GM18511 (cell line): ENCODE measurements at regions not wholly inside any gene's neighbourhood (a gene's known extent, or its start where the extent isn't known, plus 50 kb on each side); places are given as distances from the start of the nearest gene placed in this dataset.

Experiments
- ATAC-seq: cut with Tn5 transposase; IDR thresholded peaks from one replicate; pipeline ENCODE4 v1.9.1; 2021; ENCODE audit warnings: mild to moderate bottlenecking, moderate library complexity; ENCODE audit not compliant: unreplicated experiment

DNA sequence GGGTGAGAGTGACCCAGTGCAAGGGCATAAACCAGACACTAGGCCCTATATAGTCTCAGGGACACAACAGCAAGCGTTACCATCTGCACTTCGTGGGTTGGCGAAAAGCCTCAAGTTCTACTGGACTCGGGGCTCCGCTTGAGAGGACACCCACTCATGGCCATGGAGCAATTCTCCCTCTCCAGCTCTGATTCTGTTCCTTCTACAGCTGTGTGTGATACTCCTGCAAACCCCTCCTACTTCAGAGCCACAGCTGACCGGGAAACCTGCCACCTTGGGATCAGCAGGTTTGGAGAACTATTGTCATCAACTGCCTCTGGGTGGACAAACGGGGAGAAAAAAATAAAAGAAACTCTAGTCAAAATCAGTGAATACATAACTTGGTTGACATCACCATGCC is 306.9 kb downstream of the FGFR2 start:
- ATAC-seq: no peak

DNA sequence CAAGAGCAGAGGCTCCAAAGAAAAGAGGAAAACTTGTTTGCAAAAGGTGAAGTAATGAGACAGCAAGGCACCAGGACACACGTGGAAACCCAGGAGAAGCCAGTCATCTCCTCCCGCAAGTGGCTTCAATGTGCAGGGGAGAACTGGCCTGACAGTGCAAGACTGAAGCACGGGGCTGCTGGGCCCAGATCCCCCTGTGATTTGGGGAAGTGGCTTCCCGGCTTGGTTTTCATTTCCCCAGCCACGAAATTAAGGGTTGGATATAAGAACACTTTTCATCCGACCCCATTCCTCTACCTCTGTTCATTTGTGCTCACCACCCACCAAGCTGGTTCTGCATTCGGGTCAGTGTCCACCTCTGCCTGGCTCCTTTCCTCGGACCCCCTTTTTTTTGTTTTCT is 306.4 kb downstream of the FGFR2 start:
- no peak for ATAC-seq

DNA sequence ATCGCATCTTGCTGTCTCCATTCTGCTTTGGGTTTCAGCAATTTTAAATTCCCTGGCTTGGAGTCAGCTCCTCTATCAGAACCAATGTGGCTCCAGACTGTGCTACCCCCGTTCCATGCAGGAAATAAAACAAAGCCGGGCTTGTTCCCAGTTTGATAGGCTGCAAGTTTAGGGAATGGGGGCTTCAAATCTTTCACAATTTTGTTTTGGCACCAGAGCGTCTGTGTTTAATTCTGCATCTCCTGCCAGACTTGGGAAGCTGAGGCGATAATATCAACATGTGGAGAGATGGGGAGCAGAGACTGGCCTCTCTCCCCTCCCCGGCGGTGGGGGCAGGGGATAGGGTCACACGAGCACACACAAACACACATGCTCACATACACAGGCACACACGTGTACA is 305.9 kb downstream of the FGFR2 start:
- no peak for ATAC-seq

DNA sequence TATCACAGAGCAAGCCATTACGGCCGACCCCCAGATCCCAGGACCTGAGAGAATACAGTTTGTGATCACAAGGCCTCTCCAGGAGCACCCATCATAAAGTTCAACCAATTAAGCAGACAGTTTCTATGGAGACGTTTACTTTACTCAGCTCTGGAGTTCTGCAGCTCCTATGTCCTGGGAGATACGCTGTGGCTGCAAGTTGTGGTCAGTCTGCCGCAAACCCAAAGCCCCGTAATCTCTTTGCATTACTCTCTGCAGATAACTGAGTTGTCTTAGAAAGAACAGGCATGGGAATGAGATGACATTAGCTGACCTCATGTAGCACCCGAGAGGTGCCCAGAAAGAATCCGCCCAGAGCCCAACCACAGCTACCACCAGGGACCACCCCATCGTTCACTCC is 305.1 kb downstream of the FGFR2 start:
- no peak for ATAC-seq

DNA sequence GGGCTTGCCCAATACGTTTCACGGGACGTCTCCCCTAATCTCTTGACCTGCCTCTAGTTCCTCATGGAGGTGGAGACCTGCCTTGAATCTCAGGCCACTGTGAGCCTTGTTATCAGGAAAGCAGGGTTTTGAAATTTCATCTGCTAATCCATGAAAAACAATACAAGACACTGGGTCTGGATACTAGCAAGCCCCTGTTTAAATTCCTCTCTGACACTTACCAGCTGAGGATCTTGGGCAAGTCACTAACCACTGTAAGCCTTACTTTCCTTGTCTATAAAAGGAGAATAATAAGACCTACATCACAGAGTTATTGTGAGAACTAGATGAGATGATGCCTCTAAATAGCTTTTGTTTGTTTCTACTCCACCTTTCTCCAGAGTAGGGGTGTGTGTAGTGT is 303.6 kb downstream of the FGFR2 start:
- no peak for ATAC-seq

DNA sequence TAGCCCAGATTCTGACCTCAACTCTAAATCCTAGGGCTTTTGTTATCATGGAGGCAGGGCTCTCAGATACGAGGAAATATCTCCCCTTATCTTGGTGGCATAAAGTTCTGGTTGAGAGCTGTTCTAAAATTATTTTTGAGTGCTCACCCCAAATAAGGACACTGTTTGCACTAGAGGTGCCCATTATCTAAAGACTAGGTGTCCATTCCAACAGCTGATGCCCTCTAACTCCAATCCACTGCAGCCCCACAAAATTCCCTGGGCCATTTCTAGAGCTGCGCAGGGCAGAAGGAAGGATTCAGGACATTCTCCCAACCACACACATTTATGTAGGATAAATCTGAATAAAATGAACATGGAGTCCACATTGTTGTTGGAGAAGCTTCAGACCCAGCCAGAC is 301.9 kb downstream of the FGFR2 start:
- no peak for ATAC-seq

DNA sequence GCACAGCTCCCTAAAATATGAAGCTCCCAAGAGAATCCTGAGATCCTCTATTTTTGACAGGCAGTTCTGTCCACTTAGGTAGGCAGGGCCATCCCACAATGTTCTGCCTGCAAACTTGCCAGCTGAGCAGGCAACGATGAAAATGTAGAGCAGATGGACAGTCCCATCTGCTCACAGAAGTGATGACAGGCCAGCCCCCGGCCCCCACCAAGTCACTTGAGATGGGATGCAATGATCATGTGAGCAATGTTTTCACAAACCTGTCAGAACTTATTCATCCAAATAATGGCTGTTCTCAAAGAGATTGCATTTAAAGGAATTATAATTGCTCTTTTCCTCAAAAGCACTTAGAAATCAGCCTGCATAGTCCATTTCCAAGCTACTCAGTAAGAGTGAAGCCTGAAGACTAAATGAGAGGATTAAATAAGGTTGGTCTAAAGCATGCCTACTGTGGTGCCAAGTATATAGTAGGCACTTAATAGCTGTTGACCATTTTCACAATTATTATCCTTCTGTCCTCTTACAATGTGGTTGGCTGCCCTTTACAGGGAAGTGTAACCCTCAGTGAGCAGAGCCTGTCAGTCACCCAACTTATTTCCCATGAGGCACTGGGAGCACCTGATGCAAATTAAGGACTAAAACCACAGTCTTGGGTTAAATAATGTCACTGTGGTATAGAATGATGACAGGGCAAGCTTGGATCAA is 301.2 kb downstream of the FGFR2 start:
- no peak for ATAC-seq

DNA sequence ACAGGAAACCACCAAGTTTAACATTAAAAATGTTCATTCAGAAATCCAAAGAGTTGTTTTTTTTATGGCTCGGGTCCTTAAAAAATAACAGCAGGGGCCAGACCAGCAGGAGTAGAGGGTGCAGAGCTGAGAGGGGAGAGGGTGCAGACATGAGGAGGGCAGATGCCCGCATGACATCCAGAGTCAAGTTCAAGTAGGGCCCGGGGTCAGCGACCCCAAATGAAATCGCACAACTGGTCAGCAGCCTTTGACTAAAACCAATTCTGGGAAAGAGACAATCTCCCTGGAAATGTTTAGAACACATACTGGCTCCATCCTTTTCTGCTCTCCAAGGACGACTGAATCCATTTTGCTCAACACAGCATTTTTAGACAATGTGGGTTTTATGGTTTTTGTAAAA is 297.5 kb downstream of the FGFR2 start:
- ATAC-seq: no peak

DNA sequence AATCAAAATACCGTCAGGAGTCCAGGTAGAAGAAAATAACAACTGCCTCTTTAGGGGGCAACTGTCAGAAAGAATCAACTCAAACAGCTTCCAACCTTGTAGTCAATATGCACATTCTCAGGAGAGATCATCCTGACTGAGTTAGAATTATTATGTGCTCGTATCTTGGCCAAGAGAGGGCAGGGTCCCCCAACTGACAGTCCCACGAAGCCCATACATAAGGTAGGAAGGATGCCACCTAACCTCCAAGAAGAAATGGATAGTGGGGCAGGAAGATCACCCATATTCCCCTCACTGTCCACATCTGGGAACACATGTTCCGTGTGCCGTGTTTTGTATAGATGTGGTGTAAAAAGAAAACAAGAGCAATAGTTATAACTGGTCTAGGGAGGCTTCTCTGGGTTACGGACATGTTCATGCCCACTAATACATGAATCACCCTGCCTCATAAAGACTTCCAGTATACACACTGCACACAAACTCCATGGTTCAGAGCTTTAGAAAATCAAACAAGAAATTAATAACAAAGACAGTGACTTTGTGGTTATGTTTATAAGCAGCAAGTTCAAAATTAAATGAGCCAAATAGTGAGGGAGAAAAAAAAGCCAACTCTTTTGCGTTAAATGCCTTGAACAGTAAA is 295.6 kb downstream of the FGFR2 start:
- no peak for ATAC-seq

DNA sequence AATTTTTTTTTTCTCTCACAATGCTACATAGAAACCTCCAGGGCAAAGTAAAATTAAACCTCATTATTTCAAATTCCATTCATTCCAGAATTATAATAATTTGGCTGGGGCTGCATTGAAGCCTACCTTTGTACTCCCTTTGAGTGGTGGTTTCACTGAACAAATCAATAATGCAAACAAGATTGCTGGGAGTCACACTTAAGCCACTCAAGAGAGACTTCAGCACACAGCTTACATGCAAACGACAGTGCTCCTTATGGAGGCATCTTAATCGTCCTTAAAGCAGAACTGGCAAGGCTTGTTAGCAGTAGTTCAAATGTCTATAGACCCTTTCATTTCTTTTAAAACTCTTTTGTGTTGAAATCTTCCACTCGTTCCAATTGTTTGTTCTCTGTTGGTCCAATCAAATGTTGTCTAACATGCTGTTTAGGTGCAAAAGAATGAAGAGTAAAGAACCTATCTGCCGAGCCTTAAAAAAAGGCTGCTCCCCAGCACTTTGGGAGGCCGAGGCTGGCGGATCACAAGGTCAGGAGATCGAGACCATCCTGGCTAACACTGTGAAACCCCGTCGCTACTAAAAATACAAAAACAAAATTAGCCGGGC is 294.9 kb downstream of the FGFR2 start:
- no peak for ATAC-seq

DNA sequence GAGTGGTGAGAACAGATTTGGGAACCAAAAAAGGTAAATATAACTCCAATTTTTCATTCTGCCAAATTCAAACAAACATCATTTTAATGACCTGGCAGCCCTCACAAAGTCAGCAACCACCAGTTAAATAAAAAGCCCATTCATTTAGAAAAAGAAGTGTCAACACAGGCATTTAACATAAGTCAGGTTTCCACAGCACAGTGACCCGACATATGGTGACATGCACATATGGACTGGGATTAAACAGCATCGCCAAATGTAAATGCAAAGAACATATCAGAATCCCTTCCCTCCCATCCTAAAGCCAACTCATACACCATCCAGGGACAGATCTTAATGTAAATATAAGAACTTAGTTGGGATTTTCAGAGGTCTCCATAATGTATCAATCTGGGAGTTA is 293.2 kb downstream of the FGFR2 start:
- no peak for ATAC-seq

DNA sequence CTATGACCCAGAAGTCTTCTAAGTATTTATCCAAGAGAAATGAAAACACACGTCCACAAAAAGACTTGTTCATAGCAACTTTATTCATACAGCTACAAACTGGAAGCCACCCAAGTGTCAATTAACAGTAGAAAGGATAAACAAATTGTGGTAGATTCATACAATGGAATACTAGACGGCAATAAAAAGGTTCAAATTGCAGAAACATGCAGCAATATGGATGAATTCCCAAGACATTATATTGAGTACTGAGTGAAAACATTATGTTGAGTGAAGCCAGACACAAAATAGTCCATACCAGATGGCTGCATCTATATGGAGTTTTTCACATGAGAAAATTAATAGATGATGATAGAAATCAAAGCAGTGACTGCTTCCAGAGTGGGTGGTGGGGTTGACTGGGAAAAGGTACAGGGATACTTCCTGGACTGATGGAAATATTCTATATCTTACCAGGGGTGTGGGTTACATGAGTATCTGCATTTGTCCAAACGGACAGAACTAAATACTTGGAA is 292.0 kb downstream of the FGFR2 start:
- no peak for ATAC-seq

DNA sequence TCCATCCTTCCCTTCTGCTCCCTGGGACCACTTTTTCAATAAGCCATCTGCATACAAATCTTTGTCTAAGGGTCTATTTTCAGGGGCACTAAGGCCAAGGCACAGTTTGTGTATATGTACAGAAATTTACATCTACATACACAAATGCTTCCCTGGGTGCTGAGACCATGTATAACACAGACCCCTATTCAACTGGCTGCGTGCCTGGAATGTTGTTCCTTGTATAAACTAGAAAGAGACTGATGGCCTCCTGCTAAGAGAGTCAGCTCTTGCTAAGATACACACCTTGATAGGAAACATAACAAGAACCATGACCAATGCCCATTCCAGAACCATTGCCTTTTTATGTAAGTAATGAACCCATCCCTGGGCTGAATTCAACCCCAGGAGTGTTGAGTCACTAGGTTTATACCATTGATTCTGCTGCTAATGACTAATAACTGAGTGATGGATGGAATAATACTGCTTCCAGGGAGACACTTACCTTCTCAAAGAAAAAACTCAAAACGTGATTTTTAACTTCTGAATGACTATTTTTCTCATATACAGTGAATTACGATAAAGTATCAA is 290.7 kb downstream of the FGFR2 start:
- no peak for ATAC-seq

DNA sequence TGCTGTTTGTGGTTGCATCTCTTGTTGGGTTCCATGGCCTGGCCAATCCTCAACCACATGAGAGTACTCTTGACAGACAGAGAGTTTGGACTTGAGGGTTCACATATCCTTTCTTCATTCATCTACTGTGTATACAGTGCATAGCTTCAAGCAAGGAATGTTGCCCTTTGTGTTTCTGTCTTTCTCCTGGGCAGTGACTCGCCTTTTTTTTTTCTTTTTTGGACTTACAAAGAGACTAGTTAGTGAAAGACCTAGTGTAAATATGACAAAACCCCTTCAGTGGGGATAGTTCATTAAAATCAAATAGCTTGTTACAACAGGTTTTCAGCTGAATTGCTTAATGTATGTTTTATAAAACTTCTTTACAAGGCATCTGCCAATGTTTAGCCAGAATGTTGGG is 290.2 kb downstream of the FGFR2 start:
- no peak for ATAC-seq

DNA sequence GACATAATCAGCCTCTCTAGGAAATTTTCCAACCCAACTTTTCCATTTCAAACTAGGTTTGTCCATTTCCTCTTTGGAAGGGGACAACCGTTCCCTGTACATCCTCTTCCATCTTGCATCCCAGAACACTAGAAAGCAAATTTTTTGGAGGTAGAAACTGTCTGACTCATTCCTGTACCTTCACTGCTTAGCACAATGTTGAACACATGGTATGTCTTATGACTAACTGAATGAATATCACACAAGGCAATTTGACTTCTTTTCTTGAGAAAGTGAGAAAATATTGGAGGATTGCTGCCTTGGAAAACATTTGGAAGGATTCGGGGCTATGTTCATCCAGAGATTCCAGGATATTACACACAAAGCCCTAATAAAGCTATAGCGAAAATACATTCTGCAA is 289.1 kb downstream of the FGFR2 start:
- no peak for ATAC-seq

DNA sequence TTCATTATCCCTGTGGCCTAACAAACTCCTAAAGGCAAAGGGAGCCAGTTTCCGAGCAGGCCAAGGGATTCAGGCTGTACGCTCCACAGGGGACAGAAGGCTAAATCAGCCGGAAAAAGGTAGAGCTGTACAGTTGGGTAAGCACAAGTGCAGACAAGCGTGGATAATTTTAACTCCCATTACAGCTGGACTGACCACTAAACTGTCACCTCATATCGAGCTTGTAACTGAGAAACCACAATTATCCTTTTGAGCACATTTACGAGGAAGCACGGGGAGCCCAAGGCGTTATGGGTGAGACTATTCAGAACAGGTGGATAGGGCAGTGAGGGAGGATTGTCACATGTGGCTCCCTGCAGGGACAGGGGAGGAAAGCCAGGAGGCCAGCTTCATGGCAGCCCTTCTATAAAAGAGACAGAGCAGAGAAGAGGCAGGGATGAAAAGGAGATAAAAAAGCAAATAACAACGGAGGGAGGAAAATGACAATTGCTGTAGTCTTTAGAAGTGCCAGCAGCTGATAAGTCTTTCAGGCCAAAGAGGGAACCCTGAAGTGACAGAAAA is 288.0 kb downstream of the FGFR2 start:
- no peak for ATAC-seq

DNA sequence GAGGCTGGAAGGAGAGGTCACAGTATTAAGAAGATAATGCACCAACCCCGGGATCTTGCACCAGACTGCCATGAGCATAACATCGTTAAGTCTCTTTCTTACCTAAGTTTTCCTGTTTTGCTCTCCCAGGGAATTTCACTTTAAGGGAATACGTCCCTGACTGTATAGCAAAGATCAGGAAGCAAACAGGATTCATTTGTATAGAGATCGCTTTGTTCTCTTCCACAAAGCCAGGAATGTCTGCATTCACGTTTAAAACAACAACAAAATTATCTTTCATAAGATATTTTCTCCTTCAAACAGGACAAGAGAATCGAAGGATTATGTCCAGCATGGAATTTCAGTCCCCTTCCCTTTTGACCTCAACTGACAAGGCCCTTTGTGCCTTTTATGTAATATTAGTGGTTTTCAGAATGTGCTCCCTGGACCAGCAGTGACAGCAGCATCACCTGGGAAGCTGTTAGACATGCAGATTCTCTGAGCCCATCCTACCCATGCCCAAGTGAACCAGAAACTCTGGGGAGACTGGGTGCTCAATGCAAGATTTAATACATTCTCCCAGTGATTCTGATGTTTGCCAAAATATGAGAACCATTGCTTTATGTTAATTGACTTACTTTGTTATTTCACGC is 286.3 kb downstream of the FGFR2 start:
- ATAC-seq: no peak

DNA sequence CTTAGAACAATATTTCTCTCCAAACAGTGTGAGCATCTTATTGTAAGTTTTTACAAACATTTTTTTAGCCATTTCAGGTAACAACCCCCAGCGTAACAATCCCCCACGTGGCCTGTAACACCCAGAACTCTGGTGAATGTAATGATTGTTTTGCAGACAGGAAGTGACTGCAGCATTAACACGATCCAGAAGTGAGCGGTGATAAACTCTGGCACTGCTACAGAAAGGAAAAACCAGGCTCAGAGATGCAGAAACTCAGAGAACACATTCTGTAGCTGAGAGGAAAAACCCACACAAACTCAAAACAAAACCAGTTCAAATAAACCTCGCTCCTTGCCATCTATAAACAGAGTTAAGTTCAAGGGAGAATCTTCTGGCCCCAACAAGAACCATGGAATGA is 285.7 kb downstream of the FGFR2 start:
- no peak for ATAC-seq

DNA sequence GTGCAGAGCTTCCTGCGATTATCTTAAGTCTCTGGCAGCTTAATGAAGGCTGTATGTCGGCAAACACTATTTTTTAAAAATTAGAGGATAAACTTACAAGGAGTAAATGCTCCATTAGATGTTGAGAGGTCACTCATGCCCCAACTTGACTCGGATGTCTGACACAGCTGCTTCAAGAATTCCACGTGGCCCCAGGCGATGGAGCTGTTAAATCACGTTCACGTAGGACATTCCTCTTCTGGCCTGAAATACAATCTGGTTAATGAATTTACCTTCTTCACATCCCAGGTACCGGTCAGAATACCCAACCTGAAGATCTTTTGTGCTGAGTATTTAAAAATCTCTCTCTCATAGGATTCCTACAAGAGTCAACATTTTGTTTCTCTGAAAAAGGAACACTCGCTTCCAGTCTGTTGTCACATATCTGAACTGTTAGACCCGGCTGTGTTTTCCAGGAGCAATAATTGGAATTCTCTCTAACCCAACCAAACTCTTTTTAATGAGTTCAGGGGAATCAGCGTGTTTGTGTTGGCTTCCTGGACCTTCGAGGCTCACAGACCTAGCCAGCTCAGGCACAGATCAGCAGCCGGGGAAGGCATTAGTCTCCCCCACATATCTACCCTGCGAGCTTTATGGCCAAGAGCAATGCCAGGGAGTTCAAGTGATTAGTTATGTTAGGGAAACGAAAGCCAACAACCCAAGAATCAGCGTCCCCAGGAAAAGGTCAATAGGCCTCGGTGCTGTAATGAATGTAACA is 284.9 kb downstream of the FGFR2 start:
- no peak for ATAC-seq

DNA sequence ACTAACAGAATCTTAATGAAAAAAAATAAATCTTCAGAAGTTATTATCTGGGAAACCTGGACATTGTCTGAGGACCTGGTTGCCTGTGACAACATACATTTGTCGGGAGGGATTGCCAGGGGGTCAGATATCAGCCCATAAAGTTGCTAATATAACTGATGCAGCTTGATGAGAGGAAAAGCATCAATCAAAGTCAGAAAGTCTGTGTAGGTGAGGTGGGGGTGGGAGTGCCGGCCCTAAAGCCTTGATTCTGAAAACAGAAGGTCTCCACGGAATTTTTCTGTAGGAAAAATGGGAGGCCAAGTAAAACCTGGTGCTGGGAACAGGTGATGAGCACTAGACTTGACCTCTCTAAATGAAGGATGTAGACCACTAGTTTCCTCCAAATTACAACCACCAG is 281.8 kb downstream of the FGFR2 start:
- ATAC-seq: no peak

DNA sequence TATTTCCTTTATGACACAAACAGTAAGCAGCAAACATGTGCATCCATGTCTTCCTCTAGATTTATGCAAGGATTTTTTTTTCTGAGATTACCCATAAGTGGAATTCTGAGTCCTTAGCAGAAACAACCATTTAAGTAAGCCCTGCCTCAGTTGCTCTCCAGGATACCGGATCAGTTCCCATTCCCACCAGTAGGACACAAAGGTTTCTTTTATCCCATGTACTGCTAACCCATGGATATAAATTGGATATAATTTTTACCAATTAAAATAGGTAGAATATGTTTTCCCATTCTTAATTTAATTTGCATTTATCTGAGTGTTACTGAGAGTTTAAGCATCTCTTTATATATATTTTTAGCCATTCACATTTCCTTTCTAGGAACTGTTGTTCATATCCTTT is 280.9 kb downstream of the FGFR2 start:
- no peak for ATAC-seq
